NCI-H82 (cell line): ENCODE measurements at regions not wholly inside any gene's neighbourhood (a gene's known extent, or its start where the extent isn't known, plus 50 kb on each side); places are given as distances from the start of the nearest gene placed in this dataset.
"Not testable (repeated sequence)": the region's sequence is repeated elsewhere in the genome, so short reads cannot be mapped to it uniquely, and the experiment has no call there.

Experiments used
- DNase-seq: peaks from one replicate; lab custom pipeline; 2025; lab: John Stamatoyannopoulos, UW

DNA sequence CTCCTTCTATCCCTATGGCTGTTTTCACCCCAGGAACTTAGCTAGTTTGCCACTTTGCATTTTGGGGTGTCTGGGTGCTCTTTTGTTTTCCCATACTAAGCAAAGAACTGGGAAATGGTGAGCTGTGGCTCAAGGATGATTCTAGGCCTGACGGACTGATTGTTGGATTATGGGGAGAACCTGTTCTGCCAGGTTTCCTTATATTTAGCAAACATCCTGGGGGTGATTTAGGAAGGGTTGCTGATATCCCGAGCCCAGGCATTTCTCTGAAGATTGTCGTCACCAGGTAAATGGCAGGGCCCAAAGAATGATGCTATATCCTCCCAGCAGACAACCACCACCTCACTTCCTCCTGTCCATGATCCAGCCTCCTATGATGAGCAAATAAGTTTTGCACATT, 72.1 kb upstream of the GRB10 start:
- no peak for DNase-seq

DNA sequence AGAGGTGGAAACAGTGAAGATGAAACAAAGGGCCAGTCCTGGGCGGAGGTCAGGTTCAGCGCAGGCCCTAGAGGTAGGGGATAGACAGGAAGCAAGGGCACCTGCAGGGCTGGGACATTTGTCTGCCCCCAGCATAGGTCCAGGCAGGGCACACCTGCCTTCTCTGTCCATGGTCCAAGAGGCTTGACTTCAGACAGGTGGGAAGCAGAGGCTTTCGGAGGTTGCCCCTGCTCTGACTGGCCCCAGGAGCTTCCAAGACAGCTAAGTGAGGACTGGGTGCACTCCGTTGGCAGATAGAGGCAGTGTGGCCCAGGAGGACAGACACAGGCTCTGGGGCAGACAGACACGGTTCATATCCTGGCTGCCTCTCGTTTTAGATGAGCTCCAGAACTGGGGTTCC, 71.6 kb upstream of the GRB10 start:
- DNase-seq, result no peak

DNA sequence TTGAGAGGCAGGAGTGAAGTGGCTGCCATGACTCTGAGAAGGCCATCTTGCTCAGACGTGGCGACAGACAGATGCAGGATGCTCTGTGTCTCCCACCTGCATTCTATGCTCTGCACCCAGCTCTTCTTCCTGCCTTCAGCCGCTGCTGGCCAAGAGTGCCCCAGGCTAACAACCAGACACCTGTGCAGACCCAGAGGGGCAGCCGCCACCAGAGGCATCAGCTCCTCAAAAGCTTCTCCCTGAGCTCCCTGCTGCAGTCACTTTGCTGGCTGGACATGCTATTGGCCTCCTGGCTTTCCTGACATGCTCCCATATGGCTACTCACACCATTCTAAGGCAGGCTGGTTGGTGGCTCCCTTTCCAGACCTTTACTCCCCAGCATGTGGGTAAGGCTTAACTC, 70.6 kb upstream of the GRB10 start:
- DNase-seq, result no peak

DNA sequence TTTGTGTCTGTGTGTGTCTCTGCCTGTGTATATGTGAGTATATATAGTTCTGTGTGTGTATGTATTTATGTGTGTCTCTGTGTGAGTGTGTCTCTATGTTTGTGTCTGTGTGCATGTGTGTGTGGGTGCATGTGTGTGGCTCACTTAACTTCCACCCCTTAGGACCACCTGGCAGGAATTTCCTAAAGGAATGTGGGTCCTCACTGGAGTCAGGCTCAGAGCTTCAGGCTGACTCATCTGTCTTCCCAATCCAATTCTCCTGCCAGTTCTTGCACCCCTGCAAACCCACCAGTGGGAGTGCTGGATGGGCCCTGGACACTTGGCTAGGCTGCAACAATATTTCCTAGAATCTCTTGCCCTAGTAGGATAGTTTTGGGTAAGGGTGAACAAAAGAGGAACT, 70.2 kb upstream of the GRB10 start:
- no peak for DNase-seq

DNA sequence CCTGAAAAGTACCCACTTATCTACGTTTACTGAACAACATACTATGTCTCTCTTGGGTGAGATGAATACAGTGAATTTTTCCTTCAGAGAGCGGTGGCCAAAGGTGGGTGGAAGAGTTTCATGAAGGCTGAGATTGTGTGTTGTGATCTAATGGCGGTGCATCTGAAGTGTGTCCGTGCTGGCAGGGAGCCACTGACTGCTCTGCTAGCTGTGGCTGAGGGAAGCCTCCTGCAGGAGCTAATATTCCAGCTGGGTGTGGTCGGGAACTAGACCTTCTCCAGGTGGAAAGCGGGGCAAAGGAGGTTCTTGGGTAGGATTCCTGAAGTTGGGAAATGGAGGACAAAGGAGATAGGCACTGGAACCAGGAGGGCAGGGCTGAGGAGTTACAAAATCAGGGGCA, 69.2 kb upstream of the GRB10 start:
- no peak for DNase-seq

DNA sequence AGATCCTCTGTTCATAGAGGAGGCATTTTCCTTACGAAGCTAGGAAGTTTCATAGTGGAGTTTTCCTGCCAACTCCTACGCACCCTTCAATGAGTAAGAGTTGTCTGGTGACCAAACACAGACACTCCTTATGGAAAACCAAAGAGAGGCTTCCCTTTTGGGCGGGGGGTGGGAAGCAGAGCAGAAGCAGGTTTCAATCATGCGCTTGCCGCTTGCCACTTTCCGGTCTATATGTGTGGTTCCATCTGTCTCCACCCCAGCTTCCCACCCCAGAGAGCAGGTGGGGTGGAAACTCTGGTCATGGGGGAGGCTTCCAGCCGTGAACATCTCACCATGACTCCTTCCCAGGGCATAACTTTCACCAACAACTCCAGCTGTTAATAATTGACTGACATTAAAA, 68.8 kb upstream of the GRB10 start:
- DNase-seq, result no peak

DNA sequence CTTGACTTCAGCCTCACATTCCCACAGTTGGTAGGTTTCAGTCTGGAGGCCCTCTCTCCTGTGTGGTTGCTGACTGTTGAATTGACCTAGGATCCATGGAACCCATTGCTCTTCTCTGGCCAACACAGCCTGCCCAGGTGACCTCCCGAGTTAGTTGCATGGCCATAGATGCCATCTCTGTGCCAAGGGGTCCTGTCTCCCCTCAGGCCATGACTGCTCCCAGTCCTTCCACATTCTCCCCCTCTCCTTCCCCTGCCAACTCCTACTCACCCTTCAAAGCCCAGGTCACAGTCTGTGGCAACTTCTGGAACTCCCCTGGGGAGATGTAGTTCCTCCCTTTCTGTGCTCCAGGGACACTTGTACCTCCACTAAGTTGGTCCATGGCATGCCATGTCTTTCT, 67.3 kb upstream of the GRB10 start:
- no peak for DNase-seq

DNA sequence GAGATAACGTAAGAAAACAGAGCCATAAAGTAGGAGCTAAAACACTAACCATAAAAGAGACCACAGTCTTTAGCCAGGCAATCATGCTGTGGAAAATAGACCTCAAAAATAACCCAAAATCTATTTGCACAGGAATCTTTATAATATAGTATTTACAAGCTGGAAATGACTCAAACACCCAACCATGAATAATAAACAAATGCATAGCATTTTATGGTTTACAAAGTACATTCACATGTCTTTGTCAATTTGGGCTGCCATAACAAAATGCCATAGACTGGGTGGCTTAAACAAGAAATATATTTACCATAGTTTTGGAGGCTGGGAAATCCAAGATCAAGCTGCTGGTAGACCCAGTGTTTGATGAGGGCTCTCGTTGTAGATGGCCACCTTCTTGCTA, 65.5 kb upstream of the GRB10 start:
- DNase-seq, result no peak

DNA sequence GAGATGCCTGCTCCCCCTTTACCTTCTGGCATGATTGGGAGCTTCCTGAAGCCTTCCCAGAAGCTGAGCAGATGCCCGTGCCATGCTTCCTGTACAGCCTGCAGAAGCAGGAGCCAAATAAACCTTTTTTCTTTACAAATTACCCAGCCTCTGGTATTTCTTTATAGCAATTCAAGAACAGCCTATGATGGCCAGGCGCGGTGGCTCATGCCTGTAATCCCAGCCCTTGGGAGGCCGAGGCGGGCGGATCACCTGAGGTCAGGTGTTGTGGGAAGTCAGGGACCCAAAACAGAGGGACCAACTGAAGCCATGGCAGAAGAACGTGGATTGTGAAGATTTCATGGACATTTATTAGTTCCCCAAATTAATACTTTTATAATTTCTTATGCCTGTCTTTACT, 62.2 kb upstream of the GRB10 start:
- not testable (repeated sequence) for DNase-seq

DNA sequence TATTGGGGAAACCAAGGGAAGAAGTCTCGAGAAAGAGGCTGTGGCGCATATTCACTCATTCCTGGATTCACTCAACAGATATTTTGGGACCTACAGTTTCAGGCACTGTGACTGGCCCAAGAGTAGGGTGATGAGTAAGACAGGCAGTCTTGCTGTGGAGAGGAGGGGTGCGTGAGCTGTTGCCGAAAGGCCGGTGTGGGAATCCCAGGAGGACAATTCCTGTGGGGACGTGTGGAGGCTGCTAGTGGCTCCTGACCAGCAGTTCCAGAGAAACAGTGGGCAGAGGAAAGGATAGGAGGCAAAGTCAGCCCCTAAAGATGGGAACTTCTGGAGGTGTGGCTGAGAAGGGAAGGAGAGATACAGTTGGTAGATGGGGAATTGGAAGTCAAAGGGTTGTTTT, 59.3 kb upstream of the GRB10 start:
- DNase-seq, result no peak

DNA sequence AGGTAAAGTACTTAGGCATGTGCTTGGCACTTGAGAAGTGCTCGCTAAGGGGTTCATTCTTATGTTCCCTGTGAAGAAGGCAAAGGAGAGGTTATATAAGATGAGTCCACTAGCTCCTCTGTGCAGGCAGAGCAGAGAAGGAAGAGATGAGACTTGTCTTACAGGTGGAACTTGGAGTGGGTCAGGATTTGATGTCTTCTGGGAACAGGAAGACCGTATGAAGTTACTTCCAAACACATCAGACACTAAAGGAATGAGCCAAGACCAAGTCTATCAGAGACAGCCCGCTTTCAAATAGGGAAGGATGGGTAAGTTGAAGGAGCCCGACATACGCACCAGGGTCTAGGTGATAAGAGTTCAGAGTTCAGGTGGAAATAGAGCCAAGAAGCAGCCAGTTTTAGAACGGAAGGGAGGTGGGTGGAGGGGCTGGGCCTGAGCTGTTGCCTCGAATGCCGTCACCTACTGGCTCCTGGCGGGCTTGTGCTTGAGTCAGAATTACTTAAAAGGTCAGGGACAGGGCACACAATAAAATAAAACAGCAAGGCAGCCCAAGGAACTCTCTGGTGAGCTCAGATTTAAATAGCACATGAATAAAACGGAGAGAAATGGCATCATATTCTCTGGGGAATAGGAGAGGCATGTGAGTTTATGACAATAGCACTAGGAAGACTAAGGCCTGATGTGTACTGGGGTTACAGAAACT, 56.1 kb upstream of the GRB10 start:
- DNase-seq, result no peak

DNA sequence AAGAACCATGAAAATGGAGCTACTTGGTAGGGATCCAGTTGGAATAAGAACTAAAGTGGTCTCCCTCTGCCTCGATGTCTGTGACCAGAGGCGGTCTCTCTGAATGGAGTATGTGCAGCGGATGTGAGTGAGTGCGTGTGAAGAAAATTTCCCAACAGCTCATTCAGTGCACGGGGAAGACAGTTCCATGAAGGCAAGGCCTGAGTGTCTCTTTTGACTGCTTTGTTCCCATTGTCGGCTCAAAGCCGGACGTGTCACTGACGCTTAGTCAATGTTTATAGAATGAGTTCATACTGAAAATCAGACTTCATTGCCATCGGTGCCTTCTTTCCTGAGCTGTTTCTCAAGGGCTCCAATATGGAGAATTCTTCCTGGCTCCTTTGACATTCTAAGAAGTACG, 55.3 kb upstream of the GRB10 start:
- DNase-seq, result no peak

DNA sequence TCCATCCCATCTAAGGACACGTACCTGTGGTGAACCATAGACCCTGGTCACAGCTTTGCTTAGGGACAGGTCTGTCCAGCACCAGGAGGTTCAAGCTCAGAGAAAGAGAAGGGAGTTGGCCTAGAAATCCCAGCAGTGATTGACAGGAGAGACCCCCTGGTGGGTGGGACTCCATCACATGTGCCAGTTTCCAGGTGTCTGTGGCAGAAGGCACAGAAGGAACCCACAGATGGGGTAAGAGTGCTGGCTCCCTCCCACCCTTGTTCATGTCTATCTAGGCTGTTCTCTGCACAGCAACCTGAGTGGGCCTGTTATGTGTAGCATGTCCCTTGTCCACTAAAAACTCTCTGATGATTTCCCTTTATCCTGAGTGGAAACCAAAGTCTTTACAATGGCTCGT, 54.0 kb upstream of the GRB10 start:
- DNase-seq, result no peak

DNA sequence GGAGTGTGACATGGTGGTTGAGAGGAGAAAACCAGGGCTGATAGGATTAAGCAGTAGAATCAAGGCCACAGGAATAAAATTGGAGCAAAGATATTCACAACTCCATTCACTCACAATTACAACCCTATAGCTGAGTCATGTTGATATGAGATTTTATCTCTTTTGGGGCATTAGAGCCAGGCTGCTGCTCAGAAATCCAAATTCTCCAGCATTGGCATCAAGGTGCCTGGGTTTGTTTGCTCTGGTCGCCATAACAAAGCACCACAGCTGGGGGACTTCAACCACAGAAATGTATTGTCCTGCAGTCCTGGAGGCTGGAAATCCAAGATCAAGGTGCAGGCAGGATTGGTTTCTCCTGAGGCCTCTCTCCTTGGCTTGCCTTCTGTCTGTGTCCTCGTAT, 52.5 kb upstream of the GRB10 start:
- DNase-seq, result no peak

DNA sequence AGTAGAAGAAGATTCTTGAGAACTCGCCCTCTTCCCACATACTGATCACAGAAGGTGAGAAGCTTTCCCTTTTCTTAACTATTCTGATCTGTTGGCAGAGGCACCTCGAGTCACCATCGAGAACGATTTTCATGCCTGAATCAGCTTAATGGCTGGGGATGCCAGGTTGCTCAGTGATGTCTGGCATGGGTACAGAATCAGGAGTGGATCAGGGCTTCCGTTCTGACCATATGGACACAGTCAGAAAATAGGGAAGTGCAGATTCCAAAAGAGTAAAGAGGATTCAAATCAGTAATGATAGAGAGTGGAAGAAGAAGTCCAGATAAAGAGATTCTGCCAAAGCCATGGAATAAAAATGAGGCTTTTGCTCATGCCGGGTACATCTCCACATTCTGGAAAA, 52.0 kb upstream of the GRB10 start:
- no peak for DNase-seq

DNA sequence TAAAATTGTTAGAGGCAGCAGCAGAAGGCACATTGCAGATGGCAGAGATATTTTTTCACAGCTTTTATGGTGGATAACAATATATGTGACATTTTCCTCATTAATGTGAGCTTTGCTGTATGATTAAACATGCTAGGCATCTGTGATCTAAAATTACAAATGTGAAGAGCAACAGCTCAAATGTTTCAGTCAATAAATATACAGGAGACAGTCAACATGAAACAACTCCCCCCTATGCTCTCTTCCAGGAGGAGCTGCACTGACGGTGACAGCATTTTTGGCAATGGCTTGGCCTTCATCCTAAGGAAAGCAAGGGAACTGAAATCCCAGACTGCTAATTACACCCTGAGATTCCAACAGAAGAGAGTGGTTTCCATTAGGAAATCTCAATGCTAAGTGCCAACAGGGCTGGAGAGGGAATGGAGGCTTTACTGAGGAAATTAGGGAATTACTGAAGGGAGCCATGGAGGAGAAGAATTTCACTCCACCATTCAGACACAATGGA, 51.4 kb upstream of the GRB10 start:
- no peak for DNase-seq

DNA sequence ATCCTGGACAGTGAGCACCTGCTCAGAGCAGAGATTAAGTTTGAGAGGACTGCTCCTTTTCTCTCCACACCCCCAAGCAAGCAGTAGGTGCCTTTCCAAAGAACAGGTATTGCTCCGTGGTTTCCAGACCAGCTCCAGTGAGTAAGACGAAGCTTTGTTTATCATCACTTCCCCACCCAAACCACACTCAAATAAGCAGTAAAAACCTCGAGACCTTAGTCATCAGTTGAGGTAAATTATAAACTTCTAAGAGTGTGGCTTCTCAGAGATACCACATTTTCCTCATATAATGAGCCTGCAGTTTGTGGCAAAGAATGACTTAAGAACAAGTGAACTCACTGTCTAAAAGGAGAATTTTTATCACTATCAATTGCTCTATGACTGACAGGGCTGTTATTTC, 50.0 kb upstream of the GRB10 start:
- no peak for DNase-seq
